Activated T-helper 2 cell treated with anti-CD3 and anti-CD28 coated beads, Interferon-gamma antibody, Interleukin-2, Interleukin-4, amounts not matched to agents 10 μg/mL and 5 μg/mL and 100 μg/mL, durations not matched to agents 14 hours and 24 hours and 36 hours (primary cell): ENCODE measurements at regions not wholly inside any gene's neighbourhood (a gene's known extent, or its start where the extent isn't known, plus 50 kb on each side); places are given as distances from the start of the nearest gene placed in this dataset.
"Not testable (repeated sequence)": the region's sequence is repeated elsewhere in the genome, so short reads cannot be mapped to it uniquely, and the experiment has no call there.

Experiments used
- DNase-seq: peaks from one replicate; pipeline ENCODE4 v3.0.0; 2021; ENCODE audit warnings: low spot score
- H3K27ac Mint-ChIP-seq: one replicate; pipeline ENCODE4 v1.8.0; 2021; ENCODE audit warnings: mixed read lengths
- H3K27me3 Mint-ChIP-seq: one replicate; pipeline ENCODE4 v1.8.0; 2021; ENCODE audit warnings: low read depth, mixed read lengths
- H3K36me3 Mint-ChIP-seq: one replicate; pipeline ENCODE4 v1.8.0; 2021; ENCODE audit warnings: low read depth, mixed read lengths
- H3K4me1 Mint-ChIP-seq: one replicate; pipeline ENCODE4 v1.8.0; 2021; ENCODE audit warnings: low read depth, mixed read lengths
- H3K4me3 Mint-ChIP-seq: one replicate; pipeline ENCODE4 v1.8.0; 2021; ENCODE audit warnings: low read depth, mild to moderate bottlenecking, moderate library complexity, mixed read lengths
- H3K9me3 Mint-ChIP-seq: one replicate; pipeline ENCODE4 v1.8.0; 2021; ENCODE audit warnings: mixed read lengths
- intact Hi-C: fragments of 100-400 bp; cut with micrococcal nuclease; formaldehyde crosslinking; loops from one replicate; pipeline ENCODE4 v1.15.1; 2023

- no peaks in the 10 kb centered on the region for H3K36me3 Mint-ChIP-seq
- H3K4me1 Mint-ChIP-seq = no peaks in the 10 kb centered on the region
- no peak for DNase-seq
- H3K27ac Mint-ChIP-seq = no peak overlapping the region
- intact Hi-C loops = no loop called here
- H3K4me3 Mint-ChIP-seq = no peak overlapping the region
- H3K27me3 Mint-ChIP-seq = no peaks in the 10 kb centered on the region
- H3K9me3 Mint-ChIP-seq = peaks cover 5% of the 10 kb centered on the region
Measured at GRCh38 chr3:35921718-35922117, 282.4 kb downstream of the ARPP21 start.

GRCh38 chr3:35924070-35924469, 284.7 kb downstream of the ARPP21 start:
- DNase-seq, H3K27me3 Mint-ChIP-seq, H3K27ac Mint-ChIP-seq, H3K4me1 Mint-ChIP-seq, H3K4me3 Mint-ChIP-seq, H3K9me3 Mint-ChIP-seq, intact Hi-C loops, H3K36me3 Mint-ChIP-seq: not testable (repeated sequence)

GRCh38 chr3:35927441-35927840, 288.1 kb downstream of the ARPP21 start:
- no peak for DNase-seq

GRCh38 chr3:35929158-35929557, 289.8 kb downstream of the ARPP21 start:
- H3K9me3 Mint-ChIP-seq = no peaks in the 10 kb centered on the region
- no peak for DNase-seq
- no peaks in the 10 kb centered on the region for H3K27me3 Mint-ChIP-seq
- H3K36me3 Mint-ChIP-seq = no peaks in the 10 kb centered on the region
- intact Hi-C loops = no loop called here
- H3K27ac Mint-ChIP-seq = no peak overlapping the region
- no peak overlapping the region for H3K4me3 Mint-ChIP-seq
- H3K4me1 Mint-ChIP-seq = no peaks in the 10 kb centered on the region

More at GRCh38 chr3:35927441-35927840, 288.1 kb downstream of the ARPP21 start:
- Mint-ChIP-seq H3K27ac (no peak overlapping the region), H3K4me1 (no peaks in the 10 kb centered on the region), H3K9me3 (no peaks in the 10 kb centered on the region), H3K27me3 (no peaks in the 10 kb centered on the region), H3K36me3 (no peaks in the 10 kb centered on the region), H3K4me3 (no peak overlapping the region)
- intact Hi-C loops = no loop called here

GRCh38 chr3:35931867-35932266, 292.5 kb downstream of the ARPP21 start:
- no peak for DNase-seq
- no peaks in the 10 kb centered on the region for H3K9me3 Mint-ChIP-seq
- intact Hi-C loops = no loop called here

GRCh38 chr3:35932995-35933394, 293.7 kb downstream of the ARPP21 start:
- DNase-seq = no peak
- Mint-ChIP-seq H3K4me3 (no peak overlapping the region), H3K27ac (no peak overlapping the region), H3K27me3 (no peaks in the 10 kb centered on the region), H3K4me1 (no peaks in the 10 kb centered on the region), H3K36me3 (no peaks in the 10 kb centered on the region), H3K9me3 (no peaks in the 10 kb centered on the region)
- intact Hi-C loops = no loop called here

More at GRCh38 chr3:35931867-35932266, 292.5 kb downstream of the ARPP21 start:
- Mint-ChIP-seq H3K27ac (no peak overlapping the region), H3K36me3 (no peaks in the 10 kb centered on the region), H3K4me1 (no peaks in the 10 kb centered on the region), H3K4me3 (no peak overlapping the region), H3K27me3 (no peaks in the 10 kb centered on the region)

GRCh38 chr3:35936571-35936970, 297.2 kb downstream of the ARPP21 start:
- Mint-ChIP-seq H3K4me3 (no peak overlapping the region), H3K27ac (no peak overlapping the region), H3K36me3 (no peaks in the 10 kb centered on the region), H3K9me3 (no peaks in the 10 kb centered on the region), H3K4me1 (no peaks in the 10 kb centered on the region), H3K27me3 (no peaks in the 10 kb centered on the region)
- DNase-seq = no peak
- intact Hi-C loops = no loop called here

- Mint-ChIP-seq H3K4me3 (no peak overlapping the region), H3K36me3 (no peaks in the 10 kb centered on the region), H3K27ac (no peak overlapping the region), H3K27me3 (no peaks in the 10 kb centered on the region), H3K9me3 (no peaks in the 10 kb centered on the region), H3K4me1 (peaks cover 3% of the 10 kb centered on the region)
- DNase-seq = no peak
- intact Hi-C loops = loop anchor here (5.0 kb wide), 1 partner anchor 1683 kb away; no protein-coding TSS in a partner anchor
Measured at GRCh38 chr3:35944926-35945710, 305.8 kb downstream of the ARPP21 start.

GRCh38 chr3:35946121-35946853, 307.0 kb downstream of the ARPP21 start:
- DNase-seq = no peak
- Mint-ChIP-seq H3K27me3 (no peaks in the 10 kb centered on the region), H3K27ac (no peak overlapping the region), H3K36me3 (no peaks in the 10 kb centered on the region), H3K4me1 (peaks cover 3% of the 10 kb centered on the region), H3K9me3 (no peaks in the 10 kb centered on the region), H3K4me3 (no peak overlapping the region)
- intact Hi-C loops = loop anchor here (5.0 kb wide), 1 partner anchor 1684 kb away; no protein-coding TSS in a partner anchor

GRCh38 chr3:35946854-35947515, 307.7 kb downstream of the ARPP21 start:
- no peaks in the 10 kb centered on the region for H3K36me3 Mint-ChIP-seq
- H3K4me1 Mint-ChIP-seq = peaks cover 3% of the 10 kb centered on the region
- no peak for DNase-seq
- no peaks in the 10 kb centered on the region for H3K27me3 Mint-ChIP-seq
- intact Hi-C loops = loop anchor here (5.0 kb wide), 1 partner anchor 1685 kb away; no protein-coding TSS in a partner anchor
- no peaks in the 10 kb centered on the region for H3K9me3 Mint-ChIP-seq
- no peak overlapping the region for H3K4me3 Mint-ChIP-seq
- no peak overlapping the region for H3K27ac Mint-ChIP-seq

GRCh38 chr3:35950021-35950420, 310.7 kb downstream of the ARPP21 start:
- Mint-ChIP-seq H3K36me3 (no peaks in the 10 kb centered on the region), H3K4me1 (peaks cover 2% of the 10 kb centered on the region), H3K27me3 (no peaks in the 10 kb centered on the region), H3K9me3 (no peaks in the 10 kb centered on the region), H3K4me3 (no peak overlapping the region), H3K27ac (no peak overlapping the region)
- intact Hi-C loops = no loop called here
- no peak for DNase-seq

GRCh38 chr3:35954413-35954812, 315.1 kb downstream of the ARPP21 start:
- no peaks in the 10 kb centered on the region for H3K36me3 Mint-ChIP-seq
- H3K27me3 Mint-ChIP-seq = no peaks in the 10 kb centered on the region
- H3K4me1 Mint-ChIP-seq = no peaks in the 10 kb centered on the region
- no peaks in the 10 kb centered on the region for H3K9me3 Mint-ChIP-seq
- H3K27ac Mint-ChIP-seq = no peak overlapping the region
- intact Hi-C loops = no loop called here
- DNase-seq = no peak
- H3K4me3 Mint-ChIP-seq = no peak overlapping the region

GRCh38 chr3:35965908-35966307, 326.6 kb downstream of the ARPP21 start:
- no peak overlapping the region for H3K27ac Mint-ChIP-seq
- no peaks in the 10 kb centered on the region for H3K27me3 Mint-ChIP-seq
- DNase-seq = no peak
- no peaks in the 10 kb centered on the region for H3K9me3 Mint-ChIP-seq
- H3K4me1 Mint-ChIP-seq = no peaks in the 10 kb centered on the region
- intact Hi-C loops = loop anchor here (10.0 kb wide), 1 partner anchor 739 kb away; no protein-coding TSS in a partner anchor
- no peaks in the 10 kb centered on the region for H3K36me3 Mint-ChIP-seq
- H3K4me3 Mint-ChIP-seq = no peak overlapping the region
